GM19438 (cell line): ENCODE measurements at regions not wholly inside any gene's neighbourhood (a gene's known extent, or its start where the extent isn't known, plus 50 kb on each side); places are given as distances from the start of the nearest gene placed in this dataset.

Experiments used
- ATAC-seq: cut with Tn5 transposase; IDR thresholded peaks from one replicate; pipeline ENCODE4 v1.9.1; 2021; ENCODE audit warnings: low read depth; ENCODE audit not compliant: unreplicated experiment

DNA sequence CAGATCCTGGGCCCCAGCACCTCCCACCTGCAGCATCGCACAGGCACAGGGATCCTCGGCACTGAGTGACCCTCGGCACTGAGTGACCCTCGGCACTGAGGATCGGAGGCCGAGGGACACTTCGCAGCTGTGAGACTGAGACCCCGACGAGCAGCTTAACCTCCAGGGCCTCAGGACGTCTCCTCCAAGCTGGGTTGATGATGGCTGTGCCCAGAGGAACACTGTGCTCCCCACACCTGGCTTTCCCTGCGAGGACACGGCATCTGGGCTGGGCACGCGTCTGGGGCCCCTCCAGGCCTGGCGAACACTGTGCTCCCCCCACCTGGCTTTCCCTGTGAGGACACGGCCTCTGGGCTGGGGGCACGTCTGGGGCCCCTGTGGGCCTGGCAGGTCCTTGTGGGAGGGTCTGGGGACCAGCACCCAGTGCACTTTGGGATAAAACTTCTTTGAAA, 158.3 kb upstream of the PPP2R2D start:
- no peak for ATAC-seq

DNA sequence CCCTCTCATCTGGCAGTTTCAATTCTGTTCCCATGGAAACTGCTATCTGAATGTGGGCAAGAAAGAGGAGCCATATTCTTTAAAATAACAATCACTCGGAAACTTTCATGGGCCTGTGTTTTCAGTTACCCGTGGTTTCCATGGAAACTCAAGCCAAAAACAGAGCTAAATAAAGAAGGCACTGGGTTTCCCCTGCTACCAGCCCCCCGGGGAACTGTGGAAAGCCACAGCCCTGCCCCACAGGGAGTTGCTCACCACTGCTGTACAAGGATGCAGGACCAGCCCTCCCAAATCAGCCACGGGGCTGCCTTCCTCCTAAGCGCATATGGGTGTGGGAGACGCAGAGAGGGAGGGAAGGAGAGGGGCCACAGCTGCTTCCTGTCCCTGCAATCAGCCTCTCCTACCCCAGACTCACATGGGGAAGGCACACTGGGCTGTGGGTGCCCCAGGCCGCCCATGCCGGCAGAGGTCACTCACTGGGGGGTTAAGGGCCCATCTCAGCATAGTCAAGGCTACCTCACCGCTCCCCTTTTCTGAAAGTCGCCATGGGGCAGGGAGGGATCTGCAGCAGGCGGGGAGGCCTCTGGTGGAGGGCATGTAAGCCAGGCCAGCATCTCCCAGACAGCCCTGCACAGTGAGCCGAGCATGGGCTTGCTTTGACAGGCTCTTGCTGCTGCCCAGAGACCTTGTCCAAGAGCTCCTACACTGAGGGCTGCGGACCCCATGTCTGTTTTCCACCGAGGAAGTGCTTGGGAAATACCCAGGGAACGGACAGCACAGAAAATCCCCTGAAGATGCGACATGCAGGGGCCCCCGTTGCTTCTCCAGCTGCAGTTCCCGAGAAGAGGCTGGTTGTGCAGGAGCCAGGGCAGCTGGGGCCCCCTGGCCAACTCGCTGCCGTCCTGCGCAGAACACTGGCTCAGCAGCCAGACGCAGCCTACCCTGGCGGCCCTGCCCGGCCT, 157.3 kb upstream of the PPP2R2D start:
- no peak for ATAC-seq

DNA sequence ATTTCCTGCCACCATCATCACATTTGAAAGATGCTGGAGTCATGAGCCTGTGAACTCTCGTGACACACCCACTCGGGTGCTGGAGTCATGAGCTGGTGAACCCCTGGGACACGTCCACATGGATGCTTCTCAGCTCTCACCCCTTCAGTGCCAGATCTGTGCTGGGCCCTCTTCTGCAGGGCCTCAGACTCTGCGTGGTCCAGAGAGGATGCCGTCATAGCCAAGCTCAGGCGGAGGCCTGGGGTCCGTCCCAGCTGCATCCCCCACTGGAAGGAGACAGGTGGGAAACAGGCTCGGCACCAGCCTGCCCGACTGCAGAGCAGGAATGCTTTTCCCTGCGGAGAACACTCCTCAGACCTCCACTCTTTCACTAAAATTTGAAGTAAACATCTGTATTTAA, 156.5 kb upstream of the PPP2R2D start:
- no peak for ATAC-seq

DNA sequence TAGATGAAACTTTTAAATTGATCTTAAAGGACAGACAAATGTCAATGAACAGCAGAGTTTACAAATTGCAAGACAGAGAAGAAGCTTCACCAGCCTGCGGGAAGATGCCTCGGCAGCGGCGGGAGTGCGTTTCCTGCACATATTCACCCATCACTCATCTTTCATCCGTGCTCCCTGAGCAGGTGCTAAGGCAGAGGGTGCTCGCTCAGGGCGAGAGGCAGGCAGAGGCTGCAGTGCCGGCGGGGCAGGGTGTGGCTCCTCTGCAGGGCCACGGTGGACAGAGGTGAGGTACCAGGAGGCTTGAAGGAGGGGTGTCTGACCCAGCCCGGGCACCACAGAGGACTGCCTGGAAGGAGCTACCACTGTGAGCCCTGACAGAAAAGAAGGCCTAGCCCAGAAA, 155.2 kb upstream of the PPP2R2D start:
- no peak for ATAC-seq

DNA sequence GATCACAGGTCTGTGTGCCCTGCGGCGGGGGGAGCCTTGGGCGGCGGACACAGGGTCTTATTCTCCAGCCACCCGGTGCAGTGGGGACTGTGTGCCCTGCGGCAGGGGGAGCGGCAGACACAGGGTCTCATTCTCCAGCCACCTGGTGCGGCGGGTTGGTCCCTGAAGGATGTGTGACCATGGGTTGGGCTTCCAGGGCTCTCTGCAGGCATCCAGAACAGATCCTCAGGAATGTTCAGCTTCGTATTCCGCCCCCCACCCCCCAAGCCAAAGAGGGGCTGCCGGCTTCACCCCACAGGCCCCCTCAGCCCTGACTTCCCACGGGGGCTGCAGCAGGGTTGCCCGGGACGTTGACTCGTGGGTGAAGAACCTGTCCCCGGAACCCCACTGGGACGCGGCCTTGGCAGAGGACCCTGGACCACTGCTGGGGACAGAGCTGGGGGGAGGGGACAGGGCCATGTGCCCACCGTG, 154.5 kb upstream of the PPP2R2D start:
- ATAC-seq: no peak

DNA sequence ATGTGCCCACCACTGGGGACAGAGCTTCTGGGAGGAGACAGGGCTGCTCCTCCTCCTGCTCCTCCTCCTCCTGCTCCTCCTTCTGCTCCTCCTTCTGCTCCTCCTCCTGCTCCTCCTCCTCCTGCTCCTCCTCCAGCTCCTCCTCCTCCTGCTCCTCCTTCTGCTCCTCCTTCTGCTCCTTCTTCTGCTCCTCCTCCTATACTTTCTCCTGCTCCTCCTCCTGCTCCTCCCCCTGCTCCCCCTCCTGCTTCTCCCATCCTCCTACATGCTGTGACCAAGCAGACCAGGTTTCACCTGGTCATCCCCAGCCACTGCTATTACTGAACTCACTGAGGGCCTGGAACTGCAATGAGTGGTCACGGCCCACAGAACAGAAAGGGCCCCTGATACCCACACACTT, 154.0 kb upstream of the PPP2R2D start:
- ATAC-seq: no peak

DNA sequence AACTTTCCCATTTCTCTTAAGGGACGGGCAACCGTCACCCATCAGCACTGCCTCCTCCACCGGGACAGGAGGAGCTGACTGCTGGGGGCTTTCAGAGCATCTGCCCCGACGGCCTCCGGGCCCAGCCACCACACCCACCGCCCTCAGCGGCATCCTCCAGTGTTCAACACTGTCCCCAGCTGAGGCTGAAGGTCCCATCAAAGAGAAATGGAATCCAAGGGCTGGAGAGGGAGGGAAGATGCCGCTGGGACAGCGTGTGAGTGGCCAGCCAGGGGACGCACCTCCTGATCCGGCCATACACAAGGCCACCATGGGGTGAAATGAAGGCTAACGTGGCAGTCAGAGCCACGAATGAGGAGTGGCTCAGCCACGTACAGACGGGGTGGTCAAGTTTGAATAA, 153.6 kb upstream of the PPP2R2D start:
- ATAC-seq: no peak

DNA sequence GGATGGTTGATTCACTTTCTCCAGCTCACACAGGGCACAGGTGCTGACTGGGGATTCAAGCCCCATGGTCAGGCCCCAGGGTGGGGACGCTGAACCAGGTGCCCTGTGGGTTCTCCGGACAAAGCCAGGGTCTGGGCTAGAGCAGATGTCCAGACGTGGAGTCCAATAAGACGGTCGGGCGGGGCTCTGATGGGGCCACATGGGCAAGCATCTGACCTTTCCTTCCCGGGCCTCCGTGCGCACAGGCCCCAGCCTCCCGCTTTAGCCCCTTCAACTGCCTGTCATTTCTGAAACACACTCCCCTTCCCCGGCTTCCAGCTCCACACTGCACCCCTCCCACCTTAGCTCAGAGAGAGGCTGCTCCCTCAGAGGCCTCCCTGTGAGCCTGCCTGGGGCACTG, 153.0 kb upstream of the PPP2R2D start:
- no peak for ATAC-seq

DNA sequence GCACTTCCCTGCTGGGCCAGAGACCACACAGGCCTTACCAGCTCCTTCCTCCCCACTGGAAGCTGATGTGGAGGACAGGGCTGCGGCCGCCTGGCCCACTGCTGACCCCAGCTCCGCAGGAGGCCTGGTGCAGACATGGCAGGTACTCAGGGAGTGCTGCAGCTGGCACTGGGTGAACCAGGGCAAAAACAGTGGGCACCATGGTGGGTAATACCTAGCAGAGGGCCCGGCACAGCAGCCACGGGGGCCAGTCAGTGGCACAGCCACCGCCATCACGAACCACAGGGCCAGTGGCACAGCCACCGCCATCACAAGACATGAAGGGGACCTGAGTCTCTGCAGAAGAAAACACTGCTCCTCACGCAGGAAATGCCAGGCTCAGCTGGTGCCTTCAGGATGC, 152.6 kb upstream of the PPP2R2D start:
- ATAC-seq: no peak

DNA sequence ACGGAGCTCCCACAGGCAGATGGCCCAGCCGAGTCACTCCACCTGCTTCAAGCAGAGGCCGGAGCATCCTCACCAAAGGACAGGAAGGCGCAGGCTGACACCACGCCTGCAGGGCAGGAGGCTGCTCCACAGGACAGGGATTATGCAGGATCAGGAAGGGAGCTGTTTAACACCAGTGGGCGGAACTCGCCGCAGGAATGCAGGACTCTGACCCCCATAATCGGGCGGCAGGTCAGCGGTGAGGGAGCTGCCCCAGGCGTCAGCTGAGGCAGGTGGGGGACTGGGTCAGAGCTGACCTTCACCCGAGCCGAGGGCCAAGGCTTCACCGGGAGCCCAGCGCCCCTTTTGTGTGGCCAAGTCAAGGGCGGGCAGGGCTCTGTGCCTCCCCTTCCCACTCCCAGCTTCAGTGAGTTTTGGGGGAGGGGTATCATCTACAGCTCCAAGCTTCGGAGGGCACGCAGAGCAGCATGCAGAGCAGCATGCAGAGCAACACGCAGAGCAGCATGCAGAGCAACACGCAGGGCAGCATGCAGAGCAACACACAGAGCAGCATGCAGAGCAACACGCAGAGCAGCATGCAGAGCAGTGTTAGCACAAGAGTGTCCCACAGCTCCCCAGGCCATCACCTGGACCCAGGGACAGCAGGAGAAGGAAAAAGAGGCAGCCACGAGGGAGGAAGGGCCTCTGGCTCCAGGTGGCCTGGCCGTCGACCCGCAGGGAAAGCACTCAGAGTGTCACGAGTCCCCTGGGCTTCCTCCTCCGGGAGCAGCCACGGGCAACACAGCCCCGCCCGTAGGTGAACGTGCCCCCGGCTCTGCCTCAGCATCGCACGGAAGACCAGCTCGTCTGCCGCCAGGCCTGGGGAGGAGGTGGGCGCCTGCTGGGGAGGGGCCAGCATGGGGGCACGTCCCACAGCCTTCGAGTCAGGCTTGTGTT, 151.7 kb upstream of the PPP2R2D start:
- no peak for ATAC-seq

DNA sequence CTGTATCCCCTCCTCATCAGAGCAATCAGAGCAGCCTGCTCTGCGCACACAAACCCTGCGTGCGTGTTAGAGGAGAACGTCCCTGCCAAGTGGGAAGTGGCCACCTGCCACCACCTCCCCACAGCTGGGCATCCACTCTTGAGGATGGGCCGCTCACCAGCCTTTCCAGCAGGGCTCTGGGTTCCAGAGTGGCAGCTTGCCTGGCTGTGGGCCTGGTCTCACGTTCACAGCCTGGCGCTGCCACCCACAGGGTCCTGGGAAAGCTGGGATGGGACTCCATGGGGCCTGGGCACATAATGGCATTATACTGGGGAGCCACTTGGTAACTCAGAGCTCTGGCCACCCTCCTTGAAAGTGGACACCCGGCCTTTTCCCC, 151.1 kb upstream of the PPP2R2D start:
- no peak for ATAC-seq

DNA sequence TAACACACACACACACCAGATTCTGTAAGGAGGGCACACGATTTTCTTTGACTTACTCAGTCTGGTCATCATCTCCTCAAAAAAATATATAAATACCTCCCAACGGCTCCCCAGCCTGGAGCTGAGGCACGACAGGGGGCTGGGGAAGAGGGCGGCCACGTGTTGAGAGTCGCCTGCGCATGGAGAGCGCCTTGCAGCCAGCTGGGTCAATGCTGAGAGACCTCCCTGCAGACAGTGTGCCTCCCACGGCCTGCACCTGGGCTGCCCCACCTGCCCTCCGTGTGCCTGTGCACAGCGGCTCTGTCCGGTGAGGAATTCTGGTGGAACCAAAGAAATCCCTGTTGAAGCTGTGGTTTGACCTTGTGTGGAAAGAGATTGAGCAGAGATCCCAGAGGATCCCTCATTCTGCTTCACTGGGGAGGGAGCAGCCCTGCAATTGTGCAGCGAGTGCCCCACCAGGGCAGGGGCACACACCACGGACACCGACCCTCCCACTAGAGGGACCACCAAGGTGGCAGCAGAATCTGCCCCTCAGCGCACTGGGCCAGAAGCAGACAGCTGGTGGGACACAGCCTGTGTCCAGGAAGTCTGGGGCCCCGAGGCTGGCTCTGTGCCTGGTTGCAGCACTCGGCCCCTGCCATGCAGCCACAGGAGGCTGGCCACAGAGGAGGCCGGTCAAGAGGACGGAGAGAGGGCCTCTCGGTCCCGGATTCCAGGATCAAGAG, 150.5 kb upstream of the PPP2R2D start:
- ATAC-seq: no peak

DNA sequence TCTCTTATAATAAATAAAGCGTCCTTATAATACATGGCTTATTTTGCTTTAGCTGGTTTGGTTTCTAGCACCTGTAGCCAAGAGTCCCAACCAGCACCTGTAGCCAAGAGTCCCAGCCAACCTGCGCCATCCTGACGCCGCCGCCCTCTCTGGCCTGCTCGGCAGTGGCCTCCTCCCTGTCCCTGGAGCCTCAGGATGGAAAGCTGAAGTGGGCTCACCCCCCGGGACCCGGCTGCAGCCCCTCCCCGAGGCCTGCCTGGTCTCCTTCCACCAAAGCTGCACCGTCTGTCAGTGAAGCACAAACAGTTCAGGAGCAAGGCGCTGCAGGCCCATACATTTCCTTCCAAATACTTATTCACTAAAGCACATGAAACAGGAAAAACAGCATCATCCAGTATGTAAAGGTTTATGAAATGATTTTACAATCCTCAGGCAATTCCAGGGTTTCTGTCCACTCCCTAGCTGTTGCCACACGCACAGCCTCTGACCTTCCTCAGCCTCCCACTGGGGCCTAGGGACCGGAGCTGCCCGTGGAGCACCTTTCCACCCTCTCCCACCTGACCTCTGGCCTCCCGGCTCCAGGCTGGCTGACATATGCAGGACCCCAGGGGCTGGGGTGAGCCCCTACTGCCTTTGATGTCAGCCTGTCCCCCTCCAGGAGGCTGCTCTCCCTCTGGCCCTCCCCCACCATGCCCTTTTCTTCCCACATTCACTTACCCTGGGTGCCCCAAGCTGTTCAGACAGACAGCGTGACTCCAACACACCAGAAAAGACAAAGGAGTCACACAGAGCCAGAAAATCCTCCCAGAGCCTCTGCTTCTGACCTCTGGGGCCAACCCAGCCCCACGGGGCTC, 149.6 kb upstream of the PPP2R2D start:
- no peak for ATAC-seq

DNA sequence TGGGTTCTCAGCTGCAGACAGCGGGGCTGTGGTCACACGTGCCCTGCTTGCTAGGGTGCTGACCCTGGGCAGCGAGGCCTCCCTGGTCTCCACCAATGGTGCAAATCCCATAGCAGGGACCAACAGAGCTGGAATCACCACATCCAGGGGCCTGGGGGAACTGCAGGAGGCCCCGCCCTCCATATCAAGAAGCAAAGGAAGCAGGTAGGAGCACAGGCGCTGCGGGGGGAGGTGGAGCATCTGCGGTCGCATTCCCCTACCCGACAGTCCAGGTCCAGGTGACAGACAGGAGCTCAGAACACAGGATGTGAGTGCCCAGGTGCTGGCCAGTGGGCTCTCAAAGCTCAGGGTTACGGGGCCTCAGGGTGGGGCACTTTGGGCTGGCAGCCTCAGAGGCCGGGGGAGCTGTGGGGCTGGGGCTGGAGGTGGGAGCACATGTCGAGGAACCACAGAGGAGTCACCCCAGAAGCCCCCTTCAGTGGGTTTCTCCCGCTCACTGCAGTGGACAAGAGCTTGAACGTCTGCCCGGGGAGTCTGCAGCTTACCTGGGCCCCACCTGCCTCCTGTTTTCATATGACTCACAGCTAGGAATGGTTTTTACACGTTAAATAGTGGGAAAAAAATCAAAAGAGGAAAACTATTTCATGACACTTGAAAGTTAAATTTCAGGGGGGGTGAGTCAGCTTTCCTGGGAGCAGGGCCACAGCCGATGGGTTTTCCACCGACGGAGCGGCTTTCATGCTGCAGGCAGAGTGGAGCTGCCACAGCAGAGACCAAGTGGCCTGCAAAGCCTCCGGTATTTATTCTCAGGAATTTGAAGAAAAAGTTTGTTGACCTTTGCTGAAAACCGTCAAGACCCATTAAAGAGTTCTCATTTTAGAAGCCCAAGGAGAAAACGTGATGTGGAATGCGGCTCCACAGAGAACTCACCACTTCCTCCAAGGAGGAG, 148.7 kb upstream of the PPP2R2D start:
- ATAC-seq: no peak

DNA sequence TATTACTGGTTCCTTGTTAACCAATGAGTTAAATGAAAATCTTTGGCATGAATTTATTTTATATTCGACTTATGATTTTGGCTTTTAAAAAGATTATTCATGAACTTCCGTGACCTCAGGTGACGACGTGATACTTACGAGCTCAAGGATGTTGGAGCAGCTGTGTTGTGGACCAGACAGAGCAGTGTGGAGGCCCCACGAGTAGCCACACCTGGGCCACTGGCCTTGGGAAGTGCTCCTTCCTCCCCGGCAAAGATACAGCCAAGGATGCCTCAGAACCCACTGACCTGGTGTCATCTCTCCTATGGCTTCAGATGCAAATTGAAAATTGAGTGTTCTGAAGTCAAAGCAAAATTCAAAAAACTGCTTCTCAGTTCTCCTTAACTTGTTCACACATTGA, 147.5 kb upstream of the PPP2R2D start:
- ATAC-seq: no peak

DNA sequence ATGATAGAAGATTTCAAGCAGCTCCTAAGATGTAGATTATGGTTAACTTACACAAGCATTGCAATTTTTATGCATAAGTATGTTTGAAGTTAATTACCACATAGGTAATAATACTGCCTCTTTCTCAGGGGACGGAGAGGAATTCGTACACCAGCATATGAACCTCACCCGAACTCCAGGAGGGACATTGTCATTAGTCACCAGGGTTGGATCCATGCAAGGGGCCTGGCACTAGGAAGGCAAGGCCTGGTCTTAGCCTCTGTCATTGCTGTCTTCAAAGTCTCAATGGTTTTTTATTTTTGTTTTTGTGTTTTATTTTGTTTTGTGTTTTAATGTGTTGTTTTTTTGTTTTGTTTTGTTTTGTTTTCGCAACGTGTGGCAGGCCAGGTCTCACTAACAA, 145.6 kb upstream of the PPP2R2D start:
- ATAC-seq: no peak

DNA sequence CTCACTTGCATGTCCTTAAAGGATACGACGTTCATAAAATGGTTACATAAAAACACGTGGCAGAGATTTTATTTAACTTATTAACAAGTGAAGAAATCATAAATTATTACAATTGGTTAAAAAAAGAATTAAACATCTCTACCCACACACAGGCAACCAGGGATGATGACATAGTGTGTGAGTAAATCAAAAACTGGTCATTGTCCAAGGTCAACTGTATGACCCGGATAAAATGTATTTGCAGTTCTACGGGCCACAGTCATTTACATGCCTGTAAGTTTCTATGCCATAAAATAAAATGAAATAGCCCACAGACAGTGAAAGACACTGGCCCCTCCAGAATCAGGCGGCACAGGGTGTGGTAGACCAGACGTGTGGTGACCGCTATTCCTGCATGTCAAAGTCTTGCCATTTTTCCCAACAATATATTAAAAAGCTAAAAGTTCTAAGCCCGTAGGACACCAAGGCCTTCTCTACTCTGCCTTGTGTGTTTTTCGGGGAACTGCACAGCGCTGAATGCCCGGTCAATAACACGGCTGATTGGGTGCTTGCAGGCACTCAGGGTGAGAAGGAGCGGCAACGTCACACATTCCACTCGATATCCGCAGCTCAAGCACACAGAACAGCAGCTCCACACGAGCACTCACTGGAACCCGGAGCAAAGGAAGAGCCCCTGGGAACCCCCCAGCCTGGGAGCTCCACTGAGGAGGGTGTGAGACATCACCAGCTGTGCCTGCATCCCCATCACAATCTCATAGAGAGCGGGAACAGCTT, 143.3 kb upstream of the PPP2R2D start:
- ATAC-seq: no peak
